HG03196 (cell line): ENCODE measurements at regions not wholly inside any gene's neighbourhood (a gene's known extent, or its start where the extent isn't known, plus 50 kb on each side); places are given as distances from the start of the nearest gene placed in this dataset.

Source experiments
- ATAC-seq: cut with Tn5 transposase; IDR thresholded peaks from one replicate; pipeline ENCODE4 v1.9.1; 2021; ENCODE audit not compliant: unreplicated experiment

GRCh38 chr15:62988701-62989100 is 53.8 kb upstream of the TPM1 start:
- ATAC-seq = no peak

- no peak for ATAC-seq
These were observed 53.0 kb upstream of the TPM1 start for GRCh38 chr15:62989366-62990055.

GRCh38 chr15:62991698-62992097 is 50.8 kb upstream of the TPM1 start:
- no peak for ATAC-seq

- ATAC-seq = no peak
These were observed 50.2 kb upstream of the TPM1 start for GRCh38 chr15:62992302-62992701.
